Activated T-cell treated with anti-CD3 and anti-CD28 coated beads for 48 hours (primary cell): ENCODE measurements at regions not wholly inside any gene's neighbourhood (a gene's known extent, or its start where the extent isn't known, plus 50 kb on each side); places are given as distances from the start of the nearest gene placed in this dataset.
"Not testable (repeated sequence)": the region's sequence is repeated elsewhere in the genome, so short reads cannot be mapped to it uniquely, and the experiment has no call there.

Experiments
- DNase-seq: peaks from one replicate; pipeline ENCODE4 v3.0.0-alpha.2; 2020; ENCODE audit warnings: low read depth

DNA sequence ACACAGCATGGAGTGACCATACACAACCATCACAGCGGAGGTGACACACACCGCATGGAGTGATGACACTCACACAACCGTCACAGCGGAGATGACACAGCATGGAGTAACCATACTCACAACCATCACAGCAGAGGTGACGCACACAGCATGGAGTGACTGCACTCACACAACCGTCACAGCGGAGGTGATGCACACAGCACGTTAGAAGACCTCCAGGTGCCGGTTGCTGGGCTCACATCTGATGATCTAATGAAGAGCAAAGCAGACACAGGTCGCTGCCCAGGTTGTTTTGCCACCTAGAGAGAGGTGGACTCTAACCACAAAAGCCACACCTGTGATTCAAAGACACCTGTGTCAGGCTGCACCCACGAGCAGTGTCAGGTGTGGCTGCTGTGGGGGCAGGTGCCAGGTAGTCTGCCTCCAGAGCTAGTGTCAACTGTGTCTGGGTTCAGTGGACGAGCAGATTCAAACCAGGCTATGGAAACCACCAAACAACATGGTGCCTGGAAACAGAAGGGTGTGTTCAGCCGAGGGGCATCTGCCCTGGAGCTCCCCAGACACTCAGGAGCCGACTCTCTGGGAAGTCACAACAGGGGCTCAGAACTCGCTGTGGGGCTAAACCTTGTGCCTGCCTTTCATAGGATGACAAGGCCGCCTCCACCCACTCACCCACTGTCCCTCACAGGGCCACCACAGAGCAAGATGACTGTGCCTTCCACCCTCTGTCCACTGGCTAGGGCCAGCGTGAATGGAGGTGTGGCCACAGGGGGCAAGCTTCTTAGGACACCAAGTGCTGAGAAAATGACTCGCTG is 608.2 kb downstream of the TBC1D22A start:
- no peak for DNase-seq

GRCh38 chr22:47369431-47370015 is 607.1 kb downstream of the TBC1D22A start:
- DNase-seq, result no peak

DNA sequence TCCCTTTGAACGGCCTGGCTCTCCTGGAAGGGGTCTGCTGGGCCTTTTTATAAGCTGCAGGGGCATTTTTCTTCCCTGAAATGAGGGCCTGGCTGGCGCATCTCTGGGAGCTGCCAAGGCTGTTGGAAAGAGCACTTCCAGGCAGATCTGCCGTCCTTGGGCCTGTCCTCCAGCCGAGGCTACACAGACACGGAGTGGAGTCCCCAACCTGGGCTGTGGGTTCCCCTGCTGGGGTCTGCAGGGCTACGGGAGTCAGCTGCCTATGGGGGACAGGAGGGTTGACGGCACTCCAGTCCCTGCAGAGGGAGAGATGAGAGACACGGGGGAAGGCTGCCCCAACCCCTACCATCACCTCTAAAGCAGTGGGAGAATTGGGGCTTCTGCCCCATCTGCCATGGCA is 606.6 kb downstream of the TBC1D22A start:
- no peak for DNase-seq

DNA sequence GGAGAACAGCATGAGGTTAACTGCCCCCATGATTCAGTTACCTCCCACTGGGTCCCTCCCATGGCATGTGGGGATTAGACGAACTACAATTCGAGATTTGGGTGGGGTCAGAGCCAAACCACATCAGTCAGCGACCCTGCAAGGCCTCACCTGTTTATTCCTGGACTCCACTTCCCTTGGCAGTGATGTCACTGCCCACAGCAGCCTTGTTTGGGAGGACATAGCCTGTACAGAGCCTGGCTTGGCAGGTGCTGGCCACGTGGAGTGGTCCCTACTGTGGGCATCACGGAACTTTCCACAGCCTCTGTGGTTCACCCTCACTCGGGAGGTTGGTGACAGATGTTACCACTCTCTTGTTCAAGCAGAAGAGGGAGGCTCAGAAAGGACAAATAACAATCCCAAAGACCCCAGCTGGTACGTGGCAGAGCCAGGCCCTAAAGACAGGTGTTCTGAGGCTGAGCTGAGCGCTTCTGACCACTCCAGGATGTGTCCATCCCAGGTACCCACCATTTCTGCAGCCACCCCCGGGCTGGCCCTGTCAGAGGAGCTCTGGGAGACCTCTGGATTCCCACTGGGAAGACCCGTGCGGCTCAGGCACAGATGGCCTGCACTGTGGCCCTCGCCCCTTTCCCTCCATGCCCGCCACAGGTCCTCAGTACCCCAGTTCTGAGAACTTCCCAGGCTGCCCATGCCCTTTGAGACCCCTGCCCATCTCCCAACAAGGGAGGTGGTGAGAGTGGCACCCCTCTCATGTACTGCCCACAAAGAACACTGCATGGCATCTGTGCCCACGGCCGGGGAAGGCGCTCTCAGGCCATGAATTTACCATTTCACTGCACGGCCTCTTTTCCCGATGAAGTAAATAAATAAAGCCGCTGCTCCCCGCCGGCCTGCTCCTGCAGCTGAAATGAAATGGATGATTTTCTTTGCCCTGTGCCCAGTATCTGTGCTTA is 605.8 kb downstream of the TBC1D22A start:
- DNase-seq, result no peak

DNA sequence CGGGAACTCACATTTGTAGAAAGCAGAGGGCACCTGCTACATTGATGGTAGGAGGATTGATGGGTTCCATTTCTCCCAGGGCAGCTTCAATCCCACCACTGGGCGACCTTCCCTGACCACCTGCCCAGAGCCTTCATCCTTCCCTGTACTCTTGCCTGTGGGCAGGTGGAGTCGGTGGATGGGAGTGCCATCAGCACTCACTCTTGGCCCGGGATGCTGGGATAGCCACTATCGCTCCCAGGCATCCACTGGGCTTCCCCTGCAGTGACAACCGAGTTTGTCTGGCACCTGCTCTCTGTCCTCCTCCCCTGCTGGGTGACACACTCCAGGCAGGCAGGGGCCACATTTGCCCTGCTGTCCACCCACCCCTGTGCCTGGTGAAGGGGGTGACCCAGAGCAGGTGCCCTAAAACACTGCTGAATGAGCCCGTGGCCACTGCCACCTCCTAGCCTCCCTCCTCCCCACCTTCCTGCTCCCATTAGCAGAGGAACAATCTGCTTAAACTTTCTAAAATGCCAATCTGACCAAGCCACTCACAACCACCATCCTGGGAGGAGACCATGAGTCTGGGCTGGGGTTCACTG is 604.7 kb downstream of the TBC1D22A start:
- DNase-seq, result no peak

GRCh38 chr22:47366026-47366767 is 603.7 kb downstream of the TBC1D22A start:
- no peak for DNase-seq

DNA sequence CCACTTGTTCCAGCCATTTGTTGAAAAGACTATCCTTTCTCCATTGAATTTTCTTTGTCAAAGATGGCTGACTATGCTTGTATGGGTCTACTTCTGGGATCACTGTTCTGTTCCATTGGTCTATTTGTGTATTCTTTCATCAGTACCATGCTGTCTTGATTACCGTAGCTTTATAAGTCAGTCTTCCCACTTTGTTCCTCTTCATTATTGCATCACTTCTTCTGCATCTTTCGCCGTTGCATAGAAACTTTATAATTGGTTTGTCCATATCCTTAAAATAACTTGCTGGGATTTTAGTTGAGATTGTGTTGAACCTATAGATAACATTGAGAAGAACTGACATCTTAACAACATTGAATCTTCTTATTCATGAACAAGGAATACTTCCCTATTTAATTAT is 598.8 kb downstream of the TBC1D22A start:
- DNase-seq, result no peak

DNA sequence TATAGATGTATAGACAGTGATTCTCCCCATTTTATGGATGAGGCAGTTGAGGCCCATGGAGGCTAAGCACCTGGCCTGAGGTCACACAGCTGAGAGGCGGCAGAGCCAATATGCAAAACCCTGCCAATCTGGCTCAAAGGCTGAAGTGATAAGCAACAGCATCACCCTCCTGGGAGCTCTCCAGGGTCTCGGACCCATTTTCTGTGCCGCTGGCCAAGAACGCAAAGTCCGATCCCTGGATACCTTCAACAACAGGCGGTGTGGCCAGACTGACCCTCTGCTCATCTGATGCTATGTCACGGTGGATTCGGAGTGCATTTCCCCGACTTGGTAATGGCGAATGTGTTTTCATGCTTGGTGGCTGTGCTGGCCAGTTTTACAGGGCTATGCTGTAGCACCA is 595.0 kb downstream of the TBC1D22A start:
- no peak for DNase-seq

DNA sequence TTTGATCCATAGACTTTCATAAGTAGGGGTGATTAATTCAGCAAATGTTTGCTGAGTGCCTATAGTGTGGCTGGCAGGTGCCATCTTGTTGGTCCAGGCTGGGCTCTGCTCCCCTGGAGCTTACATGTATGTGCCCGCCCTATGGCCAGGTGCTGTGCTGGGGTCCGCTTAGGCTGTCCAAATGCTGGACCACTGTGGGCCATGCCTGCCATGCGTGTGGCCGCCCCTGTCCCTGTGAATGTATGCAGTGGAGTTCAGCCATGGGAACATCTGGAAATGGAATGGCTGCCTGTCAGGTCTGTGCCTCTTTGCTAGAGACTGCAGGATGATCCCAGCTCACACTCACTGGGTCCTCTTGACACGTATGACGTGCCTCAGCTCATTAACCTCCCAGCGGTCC is 594.6 kb downstream of the TBC1D22A start:
- DNase-seq, result no peak

DNA sequence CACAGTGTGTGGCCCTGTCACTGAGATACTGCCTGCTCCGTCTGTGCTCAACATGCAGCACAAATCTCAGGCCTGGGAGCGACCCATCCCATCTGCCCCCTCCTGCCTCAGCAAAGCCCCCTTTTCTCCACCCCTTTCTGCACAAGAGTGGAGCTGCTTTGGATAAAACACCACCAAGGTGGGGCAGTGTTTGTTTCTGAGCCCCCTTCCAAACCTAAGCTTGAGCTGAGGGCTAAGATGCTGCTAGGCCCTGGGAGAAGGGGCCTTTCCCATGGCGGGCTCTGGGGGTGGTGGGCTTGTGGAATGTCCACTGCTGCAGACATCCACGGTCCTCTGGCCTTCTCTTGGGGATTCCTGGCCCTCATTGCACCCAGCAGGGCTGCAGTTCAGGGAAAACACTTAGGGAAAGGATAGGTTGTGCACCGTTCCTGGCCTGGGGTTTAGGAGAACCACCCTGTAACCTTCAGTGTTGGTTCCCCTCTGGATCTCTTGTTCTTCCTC is 594.1 kb downstream of the TBC1D22A start:
- no peak for DNase-seq

GRCh38 chr22:47355776-47356510 is 593.5 kb downstream of the TBC1D22A start:
- DNase-seq, result no peak

DNA sequence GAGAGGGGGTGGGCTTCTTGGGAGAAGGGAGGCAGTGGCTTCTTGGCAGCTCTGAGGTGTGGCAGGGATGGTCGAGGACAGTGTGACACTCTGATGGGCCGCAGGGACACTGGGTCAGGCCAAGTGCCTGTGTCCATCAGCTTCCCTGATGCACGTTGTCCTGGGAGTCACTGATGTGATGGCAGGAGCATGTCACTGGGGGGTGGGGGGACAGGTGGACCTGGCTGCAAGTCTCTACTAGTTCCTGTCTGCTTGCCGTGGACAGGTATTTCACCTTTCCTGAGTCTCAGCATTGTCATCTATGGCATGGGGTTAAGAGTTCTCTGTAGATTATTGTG is 592.9 kb downstream of the TBC1D22A start:
- no peak for DNase-seq

- no peak for DNase-seq
Observed at GRCh38 chr22:47354668-47355387, 592.4 kb downstream of the TBC1D22A start.

DNA sequence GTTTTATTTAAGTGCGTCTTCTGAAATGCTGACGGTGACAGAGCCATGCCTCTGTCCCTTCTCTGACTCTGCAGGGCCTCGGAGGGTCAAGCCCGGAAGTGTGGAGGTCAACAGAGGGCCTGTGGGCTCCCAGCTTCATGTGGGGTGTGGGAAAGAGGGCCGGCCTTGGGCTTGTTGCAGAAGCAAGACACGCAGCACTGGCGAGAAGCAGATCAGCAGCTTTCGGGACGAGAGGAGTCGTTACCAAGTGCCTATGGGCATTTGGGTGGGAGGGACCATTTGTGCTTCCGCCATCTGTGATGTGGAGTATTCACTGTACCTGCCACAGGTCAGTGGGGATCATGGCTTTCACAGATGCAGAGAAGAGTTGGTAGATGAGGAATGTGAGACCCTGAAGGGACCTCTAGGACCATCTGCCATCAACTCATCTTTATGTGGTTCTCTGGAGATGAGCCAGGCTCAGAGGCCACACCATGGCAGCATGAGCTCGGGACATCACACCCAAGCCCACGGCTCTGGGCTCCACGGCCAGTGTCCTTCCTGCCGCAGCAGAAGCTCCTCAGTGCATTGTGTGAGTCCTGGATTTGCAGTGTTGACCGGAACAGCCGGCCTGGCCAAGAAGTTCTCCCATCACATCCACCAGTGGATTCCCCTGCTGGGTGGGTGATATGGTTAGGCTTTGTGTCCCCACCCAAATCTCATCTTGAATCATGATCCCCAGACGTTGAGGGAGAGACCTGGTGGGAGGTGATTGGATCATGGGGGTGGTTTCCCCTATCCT is 590.7 kb downstream of the TBC1D22A start:
- no peak for DNase-seq

DNA sequence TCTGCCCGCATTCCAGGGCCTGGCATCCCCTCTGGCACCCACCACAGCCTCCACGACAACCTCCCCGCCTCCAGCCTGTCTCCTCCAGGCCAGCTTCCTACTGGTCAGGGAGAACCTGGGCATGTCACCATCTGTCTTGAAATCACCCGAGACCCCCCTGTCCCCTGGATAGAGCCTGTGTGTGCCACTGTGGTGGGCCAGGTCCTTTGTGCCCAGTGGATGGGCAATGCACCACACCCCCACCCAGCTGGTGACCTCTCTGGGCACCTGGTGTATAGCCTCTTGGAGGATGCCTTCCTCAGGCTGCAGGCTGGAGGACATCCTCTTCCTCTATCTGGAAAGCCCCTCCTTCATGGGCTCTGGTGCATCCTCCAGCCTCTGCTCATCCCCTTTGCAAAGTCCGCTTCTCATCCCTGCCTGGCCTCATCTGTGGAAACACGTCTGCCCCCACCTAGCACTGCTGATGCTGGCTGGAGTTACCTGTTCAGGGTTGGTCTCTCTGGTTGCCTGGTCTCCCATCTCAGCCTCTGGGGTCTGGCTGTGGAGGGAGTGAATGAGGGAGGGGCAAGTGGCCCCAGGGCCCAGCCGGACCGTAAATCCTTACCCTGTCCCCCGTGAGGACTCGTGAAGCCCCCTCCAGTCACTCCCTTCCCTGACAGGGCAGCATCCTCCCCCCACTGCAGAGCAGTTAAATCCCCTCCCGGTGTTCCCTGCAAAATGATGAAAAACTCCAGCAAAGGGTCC is 589.6 kb downstream of the TBC1D22A start:
- DNase-seq, result no peak

DNA sequence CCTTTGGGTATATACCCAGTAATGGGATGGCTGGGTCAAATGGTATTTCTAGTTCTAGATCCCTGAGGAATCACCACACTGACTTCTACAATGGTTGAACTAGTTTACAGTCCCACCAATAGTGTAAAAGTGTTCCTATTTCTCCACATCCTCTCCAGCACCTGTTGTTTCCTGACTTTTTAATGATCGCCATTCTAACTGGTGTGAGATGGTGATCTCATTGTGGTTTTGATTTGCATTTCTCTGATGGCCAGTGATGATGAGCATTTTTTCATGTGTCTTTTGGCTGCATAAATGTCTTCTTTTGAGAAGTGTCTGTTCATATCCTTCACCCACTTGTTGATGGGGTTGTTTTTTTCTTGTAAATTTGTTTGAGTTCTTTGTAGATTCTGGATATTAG is 583.8 kb downstream of the TBC1D22A start:
- not testable (repeated sequence) for DNase-seq

GRCh38 chr22:47345025-47345424 is 582.6 kb downstream of the TBC1D22A start:
- DNase-seq, result no peak

- DNase-seq, result no peak
Observed at GRCh38 chr22:47344414-47344813, 582.0 kb downstream of the TBC1D22A start.

DNA sequence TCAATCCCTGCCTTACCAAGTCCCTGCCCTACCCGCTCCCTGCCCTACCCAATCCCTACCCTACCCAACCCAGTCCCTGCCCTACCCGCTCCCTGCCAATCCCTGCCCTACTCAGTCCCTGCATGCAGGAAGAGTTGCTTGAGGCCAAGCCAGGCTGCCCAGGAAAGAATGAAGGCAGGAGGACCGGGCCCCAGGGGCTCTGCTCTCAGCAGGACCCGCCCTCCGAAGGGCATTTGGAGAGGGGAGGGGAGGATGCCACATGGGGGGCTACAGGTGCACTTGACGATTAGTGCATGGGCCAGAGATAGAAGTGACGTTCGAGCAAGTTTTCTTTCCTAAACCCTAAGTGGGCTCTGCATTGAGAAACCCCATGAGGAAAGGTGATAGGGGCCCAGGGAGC is 581.2 kb downstream of the TBC1D22A start:
- DNase-seq, result no peak
